Hematopoietic multipotent progenitor cell treated with erythropoietin and hydrocortisone succinate and interleukin-3 and kit ligand, for 6 days (in vitro differentiated cells): ENCODE measurements at regions not wholly inside any gene's neighbourhood (a gene's known extent, or its start where the extent isn't known, plus 50 kb on each side); places are given as distances from the start of the nearest gene placed in this dataset.
"Not testable (repeated sequence)": the region's sequence is repeated elsewhere in the genome, so short reads cannot be mapped to it uniquely, and the experiment has no call there.

Source experiments
- DNase-seq: peaks from one replicate; pipeline ENCODE4 v3.0.0-alpha.2; 2015

- DNase-seq: no peak
These were observed 758.9 kb upstream of the MMS22L start for GRCh38 chr6:98041921-98042320.

- DNase-seq: no peak
These were observed 761.1 kb upstream of the MMS22L start for GRCh38 chr6:98044151-98044561.

GRCh38 chr6:98044791-98045470 is 761.9 kb upstream of the MMS22L start:
- no peak for DNase-seq

- DNase-seq: no peak
These were observed 764.1 kb upstream of the MMS22L start for GRCh38 chr6:98047164-98047563.

- no peak for DNase-seq
These were observed 764.9 kb upstream of the MMS22L start for GRCh38 chr6:98047871-98048270.

- peak; percentile 8 for DNase-seq
These were observed 771.4 kb upstream of the MMS22L start for GRCh38 chr6:98054453-98054852.

- no peak for DNase-seq
These were observed 773.9 kb upstream of the MMS22L start for GRCh38 chr6:98056955-98057354.

- no peak for DNase-seq
These were observed 767.0 kb upstream of the POU3F2 start for GRCh38 chr6:98067375-98067774.

- not testable (repeated sequence) for DNase-seq
These were observed 745.8 kb upstream of the POU3F2 start for GRCh38 chr6:98088537-98088936.

- DNase-seq: no peak
These were observed 742.0 kb upstream of the POU3F2 start for GRCh38 chr6:98092331-98092730.

- DNase-seq: no peak
These were observed 739.7 kb upstream of the POU3F2 start for GRCh38 chr6:98094696-98095095.

GRCh38 chr6:98107801-98108200 is 726.6 kb upstream of the POU3F2 start:
- no peak for DNase-seq

GRCh38 chr6:98116455-98116854 is 717.9 kb upstream of the POU3F2 start:
- no peak for DNase-seq

GRCh38 chr6:98117068-98117467 is 717.3 kb upstream of the POU3F2 start:
- DNase-seq: no peak

- no peak for DNase-seq
These were observed 715.9 kb upstream of the POU3F2 start for GRCh38 chr6:98118397-98119045.

GRCh38 chr6:98124171-98124570 is 710.2 kb upstream of the POU3F2 start:
- DNase-seq: no peak

GRCh38 chr6:98131290-98131990 is 702.9 kb upstream of the POU3F2 start:
- no peak for DNase-seq

GRCh38 chr6:98136333-98136732 is 698.0 kb upstream of the POU3F2 start:
- no peak for DNase-seq

GRCh38 chr6:98137391-98137790 is 697.0 kb upstream of the POU3F2 start:
- no peak for DNase-seq

- DNase-seq: no peak
These were observed 691.5 kb upstream of the POU3F2 start for GRCh38 chr6:98142839-98143238.

- no peak for DNase-seq
These were observed 687.7 kb upstream of the POU3F2 start for GRCh38 chr6:98146656-98147055.

- DNase-seq: no peak
These were observed 677.8 kb upstream of the POU3F2 start for GRCh38 chr6:98156580-98156979.

- no peak for DNase-seq
These were observed 654.8 kb upstream of the POU3F2 start for GRCh38 chr6:98179606-98180005.

GRCh38 chr6:98200084-98200483 is 634.3 kb upstream of the POU3F2 start:
- no peak for DNase-seq
